Osteoblast (primary cell): ENCODE measurements at regions not wholly inside any gene's neighbourhood (a gene's known extent, or its start where the extent isn't known, plus 50 kb on each side); places are given as distances from the start of the nearest gene placed in this dataset.
A peak's percentile ranks its signal among the peaks of the same experiment; 100 is the strongest.

Source experiments
- DNase-seq: peaks from one replicate; pipeline ENCODE4 v3.0.0; 2011; ENCODE audit warnings: low spot score, mixed read lengths; ENCODE audit not compliant: insufficient read length; ENCODE audit errors: missing footprints
- H2AFZ ChIP-seq: 2 replicates; pipeline ENCODE4 v1.6.0; 2011; ENCODE audit warnings: mild to moderate bottlenecking, low read length
- H3K27ac ChIP-seq: 2 replicates; pipeline ENCODE4 v1.5.1; 2011; ENCODE audit warnings: mild to moderate bottlenecking, low read depth, low read length, moderate library complexity
- H3K27me3 ChIP-seq: 2 replicates; pipeline ENCODE4 v1.6.0; 2012; ENCODE audit warnings: mild to moderate bottlenecking, control low read depth, inconsistent platforms, low read length, moderate library complexity; ENCODE audit not compliant: insufficient read depth
- H3K36me3 ChIP-seq: 2 replicates; pipeline ENCODE4 v1.5.1; 2011; ENCODE audit warnings: mild to moderate bottlenecking, low read length, control low read depth, moderate library complexity; ENCODE audit not compliant: insufficient read depth
- H3K4me1 ChIP-seq: 2 replicates; pipeline ENCODE4 v1.5.1; 2011; ENCODE audit warnings: mild to moderate bottlenecking, low read length, control low read depth, moderate library complexity; ENCODE audit not compliant: insufficient read depth
- H3K4me2 ChIP-seq: 2 replicates; pipeline ENCODE4 v1.6.0; 2011; ENCODE audit warnings: mild to moderate bottlenecking, low read length; ENCODE audit not compliant: insufficient read depth
- H3K4me3 ChIP-seq: fragments of 200-600 bp; sonication (generic); 3 replicates; pipeline ENCODE4 v1.5.1; 2012; ENCODE audit warnings: mild to moderate bottlenecking, low read length, inconsistent platforms; ENCODE audit not compliant: insufficient read depth
- H3K79me2 ChIP-seq: 2 replicates; pipeline ENCODE4 v1.6.0; 2012; ENCODE audit warnings: mild to moderate bottlenecking, low read length, control low read depth, inconsistent platforms; ENCODE audit not compliant: insufficient read depth
- H3K9me3 ChIP-seq: 2 replicates; pipeline ENCODE4 v1.5.1; 2011; ENCODE audit warnings: low read depth, low read length, control low read depth
- H4K20me1 ChIP-seq: 2 replicates; pipeline ENCODE4 v1.6.0; 2012; ENCODE audit warnings: mild to moderate bottlenecking, low read length, control low read depth; ENCODE audit not compliant: insufficient read depth
- CTCF ChIP-seq: IDR thresholded peaks from 2 replicates; pipeline ENCODE4 v1.5.1; 2011; ENCODE audit warnings: mild to moderate bottlenecking, low read depth, low read length, moderate library complexity; ENCODE audit errors: extremely low read depth

DNA sequence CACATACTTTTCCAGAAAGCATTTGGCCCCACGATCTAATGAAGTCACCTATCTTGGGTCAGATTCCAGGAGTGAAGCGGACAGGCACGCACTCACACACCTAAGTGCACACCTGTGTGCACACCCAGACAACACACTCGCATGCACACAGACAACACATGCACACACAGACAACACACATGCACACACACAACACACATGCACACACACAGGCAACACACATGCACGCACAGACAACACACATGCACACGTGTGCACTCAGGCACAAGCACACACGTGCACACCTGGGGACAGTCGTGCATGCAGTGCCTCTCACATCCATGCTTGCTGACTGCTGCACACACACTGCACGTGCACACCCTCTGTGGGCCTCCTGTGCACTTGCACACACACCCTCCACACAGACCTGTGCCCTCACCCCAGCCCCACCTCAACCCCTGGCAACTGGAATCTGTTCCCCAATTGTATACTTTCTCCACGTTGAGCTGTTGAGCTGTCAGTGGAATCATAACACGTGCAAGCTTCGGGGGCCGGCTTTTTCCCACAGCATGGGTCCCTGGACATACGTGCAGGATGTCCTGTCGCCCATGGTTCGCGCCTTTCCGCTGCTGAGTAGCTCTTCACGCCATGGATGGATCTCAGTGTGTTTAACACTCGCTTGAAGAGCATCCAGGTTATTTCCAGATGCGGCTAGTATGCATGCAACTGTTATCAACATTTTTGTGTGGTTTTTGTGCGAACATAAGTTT is 55.3 kb upstream of the CFAP46 start:
- Histone ChIP-seq H3K4me3 (no peak overlapping the region), H3K79me2 (no peaks in the 10 kb centered on the region), H2AFZ (no peak overlapping the region), H3K36me3 (no peaks in the 10 kb centered on the region), H3K9me3 (no peaks in the 10 kb centered on the region), H4K20me1 (no peaks in the 10 kb centered on the region), H3K4me1 (no peaks in the 10 kb centered on the region), H3K27me3 (peaks cover 9% of the 10 kb centered on the region), H3K4me2 (no peak overlapping the region), H3K27ac (no peak overlapping the region)
- DNase-seq, result no peak
- no peak for TF ChIP-seq CTCF

DNA sequence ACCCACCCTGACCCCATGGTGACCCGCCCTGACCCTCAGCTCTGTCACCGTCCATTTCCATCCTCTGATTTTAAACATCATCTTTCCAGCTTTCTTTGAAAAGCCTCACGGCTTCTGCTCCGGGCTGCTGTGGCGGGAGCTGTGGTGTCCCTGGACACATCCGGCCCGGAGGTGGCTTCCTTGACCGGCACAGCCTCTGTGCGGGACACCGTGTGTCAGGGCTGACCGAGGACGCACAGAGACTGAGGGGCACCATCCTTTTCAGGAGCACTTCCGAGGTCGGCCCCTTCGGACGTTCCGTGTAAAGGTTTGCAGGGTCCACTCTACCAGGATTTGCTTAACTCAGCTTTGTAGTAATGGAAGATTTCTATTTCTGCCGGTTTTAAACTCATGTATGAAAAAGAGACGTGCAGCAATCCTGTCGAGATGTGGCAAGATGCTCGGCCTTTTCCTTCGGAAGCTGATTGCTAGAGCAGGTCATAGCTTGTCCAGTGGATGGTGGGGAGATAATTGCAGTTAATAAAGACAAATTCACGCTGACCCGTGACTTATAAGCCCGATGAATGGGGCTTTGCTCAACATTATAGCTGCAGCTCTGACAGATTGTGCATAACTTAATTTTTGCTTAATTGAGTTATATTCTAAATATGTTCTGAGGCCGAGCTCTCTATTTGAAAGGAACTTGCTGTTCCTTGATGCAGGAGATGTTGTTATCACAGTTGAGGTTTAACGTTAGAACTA is 54.4 kb upstream of the CFAP46 start:
- no peak for TF ChIP-seq CTCF
- Histone ChIP-seq H4K20me1 (no peaks in the 10 kb centered on the region), H3K36me3 (no peaks in the 10 kb centered on the region), H3K27me3 (peaks cover 5% of the 10 kb centered on the region), H2AFZ (no peak overlapping the region), H3K4me2 (no peak overlapping the region), H3K9me3 (no peaks in the 10 kb centered on the region), H3K4me1 (no peaks in the 10 kb centered on the region), H3K4me3 (no peak overlapping the region), H3K79me2 (no peaks in the 10 kb centered on the region), H3K27ac (no peak overlapping the region)
- no peak for DNase-seq

GRCh38 chr10:132995909-132996602 is 53.7 kb upstream of the CFAP46 start:
- Histone ChIP-seq H3K79me2 (no peaks in the 10 kb centered on the region), H4K20me1 (no peaks in the 10 kb centered on the region), H3K4me3 (no peak overlapping the region), H3K4me1 (no peaks in the 10 kb centered on the region), H3K36me3 (no peaks in the 10 kb centered on the region), H3K4me2 (no peak overlapping the region), H3K9me3 (no peaks in the 10 kb centered on the region), H3K27ac (no peak overlapping the region), H2AFZ (no peak overlapping the region), H3K27me3 (peaks cover 5% of the 10 kb centered on the region)
- no peak for DNase-seq
- no peak for TF ChIP-seq CTCF

DNA sequence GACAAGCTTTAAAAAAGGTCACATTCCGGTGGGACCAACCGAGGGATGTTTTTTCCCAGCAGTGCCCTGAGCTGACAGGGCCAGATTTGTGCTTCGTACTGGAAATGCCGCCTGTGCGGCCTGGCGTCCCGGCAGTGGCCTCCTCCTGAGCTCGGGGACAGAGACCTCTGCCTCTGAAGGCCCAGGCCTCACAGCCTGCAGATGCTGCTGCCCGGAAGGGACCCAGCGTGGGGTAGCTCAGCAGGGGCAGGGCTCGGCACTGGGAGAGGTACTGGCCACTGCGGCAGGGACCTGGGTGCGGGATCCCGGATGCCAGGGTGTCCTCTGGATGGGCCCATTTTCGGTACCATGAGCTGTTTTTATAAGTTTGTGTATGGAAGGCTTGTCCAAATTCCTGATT is 52.4 kb upstream of the CFAP46 start:
- Histone ChIP-seq H2AFZ (peak overlapping the region; percentile 93), H3K79me2 (no peaks in the 10 kb centered on the region), H3K27me3 (peaks cover 5% of the 10 kb centered on the region), H3K4me1 (no peaks in the 10 kb centered on the region), H3K27ac (no peak overlapping the region), H3K4me2 (peak overlapping the region; percentile 69), H3K4me3 (peak overlapping the region; percentile 68), H3K9me3 (no peaks in the 10 kb centered on the region), H3K36me3 (no peaks in the 10 kb centered on the region), H4K20me1 (no peaks in the 10 kb centered on the region)
- DNase-seq, result no peak
- no peak for TF ChIP-seq CTCF
